Esophagus squamous epithelium (tissue), 5 donors: ENCODE measurements at regions not wholly inside any gene's neighbourhood (a gene's known extent, or its start where the extent isn't known, plus 50 kb on each side); places are given as distances from the start of the nearest gene placed in this dataset.
A peak's percentile ranks its signal among the peaks of the same experiment; 100 is the strongest.

ENCODE experiments used
- DNase-seq: peaks from one replicate; lab custom pipeline; 2025; lab: John Stamatoyannopoulos, UW
- H3K27ac ChIP-seq, 4 donors: fragments of 200-600 bp; sonication (generic); one replicate each; pipeline ENCODE4 v1.5.1; 2016 to 2019; ENCODE audit warnings: mild to moderate bottlenecking in 1 of 4
- H3K27me3 ChIP-seq, 4 donors: fragments of 200-600 bp; sonication (generic); 1 replicate in 3 of 4; 2 replicates in 1 of 4; pipeline versions ENCODE4 v1.5.1 to v1.6.0; 2017 to 2021; ENCODE audit warnings: antibody characterized with exemption in 1 of 4
- H3K36me3 ChIP-seq, 3 donors: fragments of 200-600 bp; sonication (generic); one replicate each; pipeline ENCODE4 v1.5.1; 2016 to 2019
- H3K4me1 ChIP-seq, 3 donors: fragments of 200-600 bp; sonication (generic); one replicate each; pipeline ENCODE4 v1.5.1; 2017 to 2019
- H3K4me3 ChIP-seq, 4 donors: fragments of 200-600 bp; sonication (generic); 1 replicate in 3 of 4; 2 replicates in 1 of 4; pipeline ENCODE4 v1.5.1; 2016 to 2019; ENCODE audit warnings: mild to moderate bottlenecking in 2 of 4, moderate library complexity in 1 of 4
- H3K9me3 ChIP-seq, 3 donors: fragments of 200-600 bp; sonication (generic); one replicate each; pipeline ENCODE4 v1.5.1; 2016 to 2019
- CTCF ChIP-seq, 6 experiments: fragments of 450-650 bp in 4 of 6; fragments of 200-600 bp in 2 of 6; sonication (generic) in 2 of 6; IDR thresholded peaks; one replicate each; pipeline ENCODE4 v1.5.1; 2016 to 2019; ENCODE audit warnings: antibody characterized with exemption in 6 of 6, mild to moderate bottlenecking in 4 of 6, moderate library complexity in 4 of 6
- POLR2A ChIP-seq, 4 donors: fragments of 450-650 bp; IDR thresholded peaks; one replicate each; pipeline ENCODE4 v1.6.1; 2017; ENCODE audit warnings: antibody characterized with exemption in 4 of 4, mild to moderate bottlenecking in 4 of 4, moderate library complexity in 3 of 4
- WGBS, 2 donors: methylation state at CpG; one replicate each; pipeline ENCODE4 v1.1.5; 2018; 5-methylcytosine and 5-hydroxymethylcytosine counted together
- intact Hi-C: fragments of 100-400 bp; cut with DNase I; formaldehyde crosslinking; loops from one replicate; pipeline ENCODE4 v1.15.0; 2022
- donor health status: DM: yes; HTN: yes; CAD: no.

- no peak overlapping the region for H3K4me3 ChIP-seq
- DNase-seq, result no peak
Observed at GRCh38 chr14:96688629-96689028, 108.6 kb upstream of the VRK1 start.

GRCh38 chr14:96690713-96691383, 106.3 kb upstream of the VRK1 start:
- no peaks in the 10 kb centered on the region for H3K36me3 ChIP-seq
- no peak overlapping the region for H3K4me3 ChIP-seq
- H3K27ac ChIP-seq, result no peak overlapping the region
- 52 to 70% methylated on average over 2 to 4 of the region's 4 CpGs for WGBS, 2 donors
- TF ChIP-seq POLR2A (IDR thresholded peaks at IDR 0.05) (no peak), CTCF (IDR thresholded peaks at IDR 0.05) (no peak)
- H3K4me1 ChIP-seq, result no peaks in the 10 kb centered on the region
- no peaks in the 10 kb centered on the region for H3K9me3 ChIP-seq
- intact Hi-C loops, result no loop called here
- DNase-seq, result no peak
- H3K27me3 ChIP-seq, result peaks cover 0 to 5% (median 0%) of the 10 kb centered on the region in 4 donors

More at GRCh38 chr14:96688629-96689028, 108.6 kb upstream of the VRK1 start:
- intact Hi-C loops, result no loop called here
- WGBS, 2 donors, result 73 to 100% methylated on average over 1 of the region's 1 CpG
- H3K4me1 ChIP-seq, result no peaks in the 10 kb centered on the region
- H3K27me3 ChIP-seq, result peaks cover 0 to 5% (median 0%) of the 10 kb centered on the region in 4 donors
- no peaks in the 10 kb centered on the region for H3K9me3 ChIP-seq
- TF ChIP-seq CTCF (IDR thresholded peaks at IDR 0.05), result no peak
- TF ChIP-seq POLR2A (IDR thresholded peaks at IDR 0.05), result no peak
- no peaks in the 10 kb centered on the region for H3K36me3 ChIP-seq
- H3K27ac ChIP-seq, result no peak overlapping the region

- Histone ChIP-seq H3K4me1 (no peaks in the 10 kb centered on the region), H3K27ac (no peak overlapping the region), H3K4me3 (no peak overlapping the region), H3K27me3 (peaks cover 0 to 11% (median 0%) of the 10 kb centered on the region in 4 donors), H3K9me3 (no peaks in the 10 kb centered on the region), H3K36me3 (no peaks in the 10 kb centered on the region)
- intact Hi-C loops, result no loop called here
- WGBS, 2 donors, result 56 to 59% methylated on average over 4 of the region's 4 CpGs
- DNase-seq, result no peak
- TF ChIP-seq CTCF (IDR thresholded peaks at IDR 0.05) (no peak), POLR2A (IDR thresholded peaks at IDR 0.05) (no peak)
Observed at GRCh38 chr14:96693252-96693820, 103.8 kb upstream of the VRK1 start.

GRCh38 chr14:96693987-96694386, 103.2 kb upstream of the VRK1 start:
- peaks cover 0 to 11% (median 0%) of the 10 kb centered on the region in 4 donors for H3K27me3 ChIP-seq
- H3K9me3 ChIP-seq, result no peaks in the 10 kb centered on the region
- intact Hi-C loops, result no loop called here
- H3K4me1 ChIP-seq, result no peaks in the 10 kb centered on the region
- no peak overlapping the region for H3K27ac ChIP-seq
- H3K36me3 ChIP-seq, result no peaks in the 10 kb centered on the region
- WGBS, 2 donors, result 52 to 61% methylated on average over 4 of the region's 4 CpGs
- H3K4me3 ChIP-seq, result no peak overlapping the region
- no peak for DNase-seq
- TF ChIP-seq CTCF (IDR thresholded peaks at IDR 0.05) (no peak), POLR2A (IDR thresholded peaks at IDR 0.05) (no peak)

- no peak overlapping the region for H3K4me3 ChIP-seq
- H3K36me3 ChIP-seq, result no peaks in the 10 kb centered on the region
- no peak overlapping the region for H3K27ac ChIP-seq
- TF ChIP-seq POLR2A (IDR thresholded peaks at IDR 0.05), result no peak
- peak in 1 of 6 experiments; percentile 11 for TF ChIP-seq CTCF (IDR thresholded peaks at IDR 0.05)
- WGBS, 2 donors, result 45 to 66% methylated on average over 10 to 14 of the region's 15 CpGs
- H3K9me3 ChIP-seq, result no peaks in the 10 kb centered on the region
- no peaks in the 10 kb centered on the region for H3K4me1 ChIP-seq
- H3K27me3 ChIP-seq, result peaks cover 0 to 12% (median 0%) of the 10 kb centered on the region in 4 donors
- intact Hi-C loops, result no loop called here
- DNase-seq, result no peak
Observed at GRCh38 chr14:96698960-96699539, 98.1 kb upstream of the VRK1 start.
